SU-DHL-6 (cell line): ENCODE measurements at regions not wholly inside any gene's neighbourhood (a gene's known extent, or its start where the extent isn't known, plus 50 kb on each side); places are given as distances from the start of the nearest gene placed in this dataset.

Experiments used
- H2AFZ ChIP-seq: fragments of 200-600 bp; sonication (generic); 2 replicates; pipeline ENCODE4 v1.6.1; 2014; ENCODE audit warnings: low read depth, mild to moderate bottlenecking, moderate library complexity, mixed read lengths, antibody characterized with exemption, low read length; ENCODE audit not compliant: severe bottlenecking
- H3F3A ChIP-seq: fragments of 200-600 bp; shearing (Covaris generic); 2 replicates; pipeline ENCODE4 v1.6.0; 2016; ENCODE audit warnings: antibody characterized with exemption, mild to moderate bottlenecking; ENCODE audit not compliant: insufficient read depth
- H3K27ac ChIP-seq: fragments of 200-600 bp; sonication (generic); 2 replicates; pipeline ENCODE4 v1.5.1; 2016; ENCODE audit warnings: low read depth, mild to moderate bottlenecking, low read length, moderate library complexity, mixed read lengths
- H3K27me3 ChIP-seq: fragments of 200-600 bp; sonication (generic), shearing (Covaris generic); 2 replicates; pipeline ENCODE4 v1.6.0; 2014; ENCODE audit warnings: mild to moderate bottlenecking, low read length
- H3K36me3 ChIP-seq: fragments of 200-600 bp; sonication (generic); 2 replicates; pipeline ENCODE4 v1.6.1; 2014; ENCODE audit warnings: mild to moderate bottlenecking, low read length, mixed read lengths
- H3K4me2 ChIP-seq: fragments of 300-600, 200-600 bp; shearing (Covaris generic), sonication (generic); 2 replicates; pipeline ENCODE4 v1.6.0; 2014; ENCODE audit warnings: low read length, low read depth, mild to moderate bottlenecking; ENCODE audit not compliant: poor library complexity, severe bottlenecking
- H3K4me3 ChIP-seq: fragments of 200-600 bp; sonication (generic); 2 replicates; pipeline ENCODE4 v1.5.1; 2014; ENCODE audit warnings: antibody characterized with exemption, low read length, mild to moderate bottlenecking, mixed read lengths; ENCODE audit not compliant: insufficient read depth, poor library complexity, severe bottlenecking
- H3K79me2 ChIP-seq: fragments of 200-600 bp; sonication (generic); 2 replicates; pipeline ENCODE4 v1.6.1; 2014; ENCODE audit warnings: mild to moderate bottlenecking, low read length, moderate library complexity; ENCODE audit not compliant: insufficient read depth
- H3K9ac ChIP-seq: fragments of 200-600 bp; sonication (generic); 2 replicates; pipeline ENCODE4 v1.7.0; 2014; ENCODE audit warnings: mild to moderate bottlenecking, low read length
- H3K9me2 ChIP-seq: fragments of 200-600 bp; sonication (generic); replicated peaks from 2 replicates; pipeline ENCODE4 v1.6.1; 2014; ENCODE audit warnings: low read length; ENCODE audit not compliant: insufficient read depth
- H3K9me3 ChIP-seq: fragments of 200-600 bp; sonication (generic); 2 replicates; pipeline ENCODE4 v1.6.1; 2014; ENCODE audit warnings: low read length, mixed read lengths; ENCODE audit not compliant: insufficient read depth
- H4K20me1 ChIP-seq: fragments of 200-600 bp; sonication (generic); 2 replicates; pipeline ENCODE4 v1.6.1; 2014; ENCODE audit warnings: low read depth, mild to moderate bottlenecking, antibody characterized with exemption, low read length, moderate library complexity, mixed read lengths
- EZH2phosphoT487 ChIP-seq: fragments of 200-600 bp; sonication (generic), shearing (Covaris generic); conservative IDR thresholded peaks from 2 replicates; pipeline ENCODE4 v1.6.1; 2018; ENCODE audit warnings: mild to moderate bottlenecking, antibody characterized with exemption, low read length, moderate library complexity, mixed read lengths
- TF ChIP-seq, protein P1 (sequence below): fragments of 200-600 bp; sonication (generic); IDR thresholded peaks from one replicate; pipeline ENCODE4 v1.5.1; 2017; ENCODE audit warnings: antibody characterized with exemption, mild to moderate bottlenecking, low read length, moderate library complexity; ENCODE audit not compliant: insufficient read depth, poor library complexity, severe bottlenecking

DNA sequence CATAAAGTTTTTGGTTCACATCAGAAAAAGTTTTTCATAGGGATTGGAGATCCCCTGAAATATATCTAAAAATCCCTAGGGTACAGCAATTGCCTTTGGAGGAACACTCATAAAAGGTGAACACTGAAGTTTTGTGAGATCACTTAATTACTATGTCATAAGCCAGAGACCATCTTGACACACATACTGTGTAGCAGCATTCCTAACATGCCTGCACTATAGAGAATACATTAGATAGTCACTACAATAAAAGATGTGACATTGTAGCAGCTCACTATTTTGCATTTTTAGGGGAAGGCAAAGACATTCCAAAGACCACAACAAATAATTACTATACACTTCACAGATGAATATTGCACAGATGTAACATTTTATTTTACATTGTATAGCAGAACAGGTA is 779.9 kb downstream of the KCNT2 start:
- Histone ChIP-seq H3K79me2 (no peaks in the 10 kb centered on the region), H3K27ac (no peak overlapping the region), H3K9me2 (no peaks in the 10 kb centered on the region), H3K4me3 (no peak overlapping the region), H4K20me1 (no peaks in the 10 kb centered on the region), H3K9me3 (no peaks in the 10 kb centered on the region), H3K4me2 (no peak overlapping the region), H3K9ac (no peak overlapping the region), H2AFZ (no peak overlapping the region), H3F3A (no peaks in the 10 kb centered on the region), H3K36me3 (no peaks in the 10 kb centered on the region), H3K27me3 (no peaks in the 10 kb centered on the region)
- no peak for TF ChIP-seq EZH2phosphoT487
- TF ChIP-seq, protein P1, sequence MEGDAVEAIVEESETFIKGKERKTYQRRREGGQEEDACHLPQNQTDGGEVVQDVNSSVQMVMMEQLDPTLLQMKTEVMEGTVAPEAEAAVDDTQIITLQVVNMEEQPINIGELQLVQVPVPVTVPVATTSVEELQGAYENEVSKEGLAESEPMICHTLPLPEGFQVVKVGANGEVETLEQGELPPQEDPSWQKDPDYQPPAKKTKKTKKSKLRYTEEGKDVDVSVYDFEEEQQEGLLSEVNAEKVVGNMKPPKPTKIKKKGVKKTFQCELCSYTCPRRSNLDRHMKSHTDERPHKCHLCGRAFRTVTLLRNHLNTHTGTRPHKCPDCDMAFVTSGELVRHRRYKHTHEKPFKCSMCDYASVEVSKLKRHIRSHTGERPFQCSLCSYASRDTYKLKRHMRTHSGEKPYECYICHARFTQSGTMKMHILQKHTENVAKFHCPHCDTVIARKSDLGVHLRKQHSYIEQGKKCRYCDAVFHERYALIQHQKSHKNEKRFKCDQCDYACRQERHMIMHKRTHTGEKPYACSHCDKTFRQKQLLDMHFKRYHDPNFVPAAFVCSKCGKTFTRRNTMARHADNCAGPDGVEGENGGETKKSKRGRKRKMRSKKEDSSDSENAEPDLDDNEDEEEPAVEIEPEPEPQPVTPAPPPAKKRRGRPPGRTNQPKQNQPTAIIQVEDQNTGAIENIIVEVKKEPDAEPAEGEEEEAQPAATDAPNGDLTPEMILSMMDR, result no peak

DNA sequence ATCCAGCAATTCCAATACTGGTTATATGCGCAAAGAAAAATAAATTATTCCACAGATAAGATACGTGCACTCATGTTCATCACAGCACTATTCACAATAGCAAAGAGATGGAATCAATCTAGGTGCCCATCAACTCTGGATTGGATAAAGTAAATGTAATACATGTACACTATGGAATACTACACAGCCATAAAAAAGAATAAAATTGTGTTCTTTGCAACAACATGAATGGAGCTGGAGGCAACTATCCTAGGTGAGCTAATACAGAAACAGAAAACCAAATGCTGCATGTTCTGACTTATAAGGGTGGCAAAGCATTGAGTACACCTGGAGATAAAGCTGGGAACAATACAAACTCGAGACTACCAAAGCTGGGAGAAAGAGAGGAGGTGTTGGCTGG is 787.3 kb downstream of the KCNT2 start:
- no peaks in the 10 kb centered on the region for H3F3A ChIP-seq
- TF ChIP-seq, protein P1, result no peak
- TF ChIP-seq EZH2phosphoT487, result no peak
- H4K20me1 ChIP-seq, result no peaks in the 10 kb centered on the region
- H3K9ac ChIP-seq, result no peak overlapping the region
- no peaks in the 10 kb centered on the region; the same call in 1 of the 2 replicates for H3K9me3 ChIP-seq
- no peak overlapping the region for H2AFZ ChIP-seq
- no peaks in the 10 kb centered on the region for H3K79me2 ChIP-seq
- no peaks in the 10 kb centered on the region for H3K9me2 ChIP-seq
- H3K27ac ChIP-seq, result no peak overlapping the region
- no peak overlapping the region for H3K4me2 ChIP-seq
- no peaks in the 10 kb centered on the region for H3K36me3 ChIP-seq
- no peak overlapping the region for H3K4me3 ChIP-seq
- H3K27me3 ChIP-seq, result no peaks in the 10 kb centered on the region

DNA sequence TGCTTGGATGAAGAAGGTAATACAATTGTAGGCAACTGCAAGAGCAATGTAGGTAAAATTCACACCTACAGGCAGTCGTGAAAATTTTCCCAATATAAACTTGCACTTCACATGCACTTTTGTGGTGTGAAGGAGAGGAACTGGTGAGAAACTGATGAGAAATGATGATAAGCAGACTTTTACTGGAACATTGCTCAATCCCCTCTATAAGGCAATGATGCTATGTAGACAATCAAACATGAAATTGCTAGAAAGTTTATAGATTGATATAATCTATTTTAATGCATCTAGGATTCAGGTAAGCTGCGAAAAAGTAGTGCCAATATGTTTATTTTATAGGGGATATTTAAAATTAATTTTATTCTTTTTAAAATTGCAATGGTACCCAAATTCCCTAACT is 802.2 kb downstream of the KCNT2 start:
- H3K4me2 ChIP-seq, result no peak overlapping the region
- no peak overlapping the region for H3K9ac ChIP-seq
- no peaks in the 10 kb centered on the region for H3K36me3 ChIP-seq
- no peaks in the 10 kb centered on the region for H3K79me2 ChIP-seq
- H3K27me3 ChIP-seq, result no peaks in the 10 kb centered on the region
- no peaks in the 10 kb centered on the region for H3F3A ChIP-seq
- H4K20me1 ChIP-seq, result no peaks in the 10 kb centered on the region
- no peaks in the 10 kb centered on the region for H3K9me2 ChIP-seq
- H3K4me3 ChIP-seq, result no peak overlapping the region
- TF ChIP-seq, protein P1, result no peak
- TF ChIP-seq EZH2phosphoT487, result no peak
- H3K27ac ChIP-seq, result no peak overlapping the region
- H3K9me3 ChIP-seq, result no peaks in the 10 kb centered on the region
- no peak overlapping the region for H2AFZ ChIP-seq
